MM.1S (cell line): ENCODE measurements at regions not wholly inside any gene's neighbourhood (a gene's known extent, or its start where the extent isn't known, plus 50 kb on each side); places are given as distances from the start of the nearest gene placed in this dataset.

Source experiments
- EZH2 ChIP-seq: fragments of 300-600 bp; sonication (generic); optimal IDR thresholded peaks from 2 replicates; pipeline ENCODE3; 2017; ENCODE audit warnings: low read depth, mild to moderate bottlenecking, antibody characterized with exemption, low read length, mixed read lengths
- EZH2phosphoT487 ChIP-seq: fragments of 300-600 bp; sonication (generic); IDR thresholded peaks from 2 replicates; pipeline ENCODE4 v1.6.1; 2018; ENCODE audit warnings: antibody characterized with exemption, low read length
- TF ChIP-seq, protein P1 (sequence below): fragments of 300-600 bp; sonication (generic); IDR thresholded peaks from 2 replicates; pipeline ENCODE4 v1.5.1; 2016; ENCODE audit warnings: antibody characterized with exemption, low read length, mixed read lengths

DNA sequence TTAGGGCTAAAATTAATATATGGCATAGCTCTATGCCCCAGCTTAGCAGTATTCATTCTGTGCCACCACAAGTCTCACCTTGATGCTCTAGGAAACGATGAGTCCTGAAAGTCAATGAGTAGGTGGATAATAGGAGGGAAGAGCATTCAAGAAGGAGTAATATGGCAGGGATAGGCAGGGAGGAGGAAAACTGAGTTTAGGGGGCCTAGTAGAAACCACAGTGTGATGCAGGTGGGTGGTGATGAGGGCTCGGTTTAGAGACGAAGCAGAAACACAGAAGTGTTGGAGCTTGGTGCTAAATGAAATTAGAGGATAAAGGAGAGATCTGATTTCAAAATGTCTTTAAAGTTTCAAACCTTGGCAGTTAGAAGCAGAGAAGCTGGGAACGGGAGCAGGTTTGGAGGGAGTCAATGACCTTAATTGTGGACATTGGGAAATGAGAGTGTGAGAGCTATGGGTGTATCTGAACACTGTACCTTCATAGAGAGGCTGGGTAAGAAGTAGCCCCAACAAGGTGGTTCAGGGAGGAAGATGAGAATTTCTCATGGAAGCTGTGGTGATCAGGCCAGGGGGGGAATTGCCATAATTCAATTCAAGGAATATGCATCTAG is 144.7 kb upstream of the CPSF6 start:
- TF ChIP-seq, protein P1, sequence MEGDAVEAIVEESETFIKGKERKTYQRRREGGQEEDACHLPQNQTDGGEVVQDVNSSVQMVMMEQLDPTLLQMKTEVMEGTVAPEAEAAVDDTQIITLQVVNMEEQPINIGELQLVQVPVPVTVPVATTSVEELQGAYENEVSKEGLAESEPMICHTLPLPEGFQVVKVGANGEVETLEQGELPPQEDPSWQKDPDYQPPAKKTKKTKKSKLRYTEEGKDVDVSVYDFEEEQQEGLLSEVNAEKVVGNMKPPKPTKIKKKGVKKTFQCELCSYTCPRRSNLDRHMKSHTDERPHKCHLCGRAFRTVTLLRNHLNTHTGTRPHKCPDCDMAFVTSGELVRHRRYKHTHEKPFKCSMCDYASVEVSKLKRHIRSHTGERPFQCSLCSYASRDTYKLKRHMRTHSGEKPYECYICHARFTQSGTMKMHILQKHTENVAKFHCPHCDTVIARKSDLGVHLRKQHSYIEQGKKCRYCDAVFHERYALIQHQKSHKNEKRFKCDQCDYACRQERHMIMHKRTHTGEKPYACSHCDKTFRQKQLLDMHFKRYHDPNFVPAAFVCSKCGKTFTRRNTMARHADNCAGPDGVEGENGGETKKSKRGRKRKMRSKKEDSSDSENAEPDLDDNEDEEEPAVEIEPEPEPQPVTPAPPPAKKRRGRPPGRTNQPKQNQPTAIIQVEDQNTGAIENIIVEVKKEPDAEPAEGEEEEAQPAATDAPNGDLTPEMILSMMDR = no peak
- TF ChIP-seq EZH2 (no peak), EZH2phosphoT487 (no peak)
